PFSK-1 (cell line): ENCODE measurements at regions not wholly inside any gene's neighbourhood (a gene's known extent, or its start where the extent isn't known, plus 50 kb on each side); places are given as distances from the start of the nearest gene placed in this dataset.

Experiments used
- POLR2AphosphoS5 ChIP-seq: IDR thresholded peaks from 2 replicates; pipeline ENCODE4 v1.6.1; 2012; ENCODE audit warnings: low read depth, mild to moderate bottlenecking, control low read depth, low read length, moderate library complexity
- REST ChIP-seq, 2 experiments: IDR thresholded peaks; 2 replicates each; pipeline versions ENCODE4 v1.6.1 to v1.8.0; 2011 to 2012; ENCODE audit warnings: low read depth in 2 of 2, low read length in 2 of 2, control low read depth in 1 of 2, inconsistent platforms in 1 of 2, mild to moderate bottlenecking in 1 of 2, moderate library complexity in 1 of 2; ENCODE audit not compliant: insufficient read depth in 1 of 2
- TAF1 ChIP-seq: IDR thresholded peaks from 2 replicates; pipeline ENCODE4 v1.6.1; 2012; ENCODE audit warnings: low read length, control low read depth, borderline replicate concordance; ENCODE audit not compliant: insufficient read depth

- no peak for TF ChIP-seq TAF1
- no peak for TF ChIP-seq POLR2AphosphoS5
- TF ChIP-seq REST (IDR thresholded peaks at IDR 0.05; ENCODE audit: insufficient read depth in 1 of 2, low read depth in 2 of 2, low read length in 2 of 2) = no peak
These were observed 416.3 kb downstream of the SHANK2 start for GRCh38 chr11:70836071-70836470.
